ENCODE measurements at regions not wholly inside any gene's neighbourhood (a gene's known extent, or its start where the extent isn't known, plus 50 kb on each side); places are given as distances from the start of the nearest gene placed in this dataset.

DNA sequence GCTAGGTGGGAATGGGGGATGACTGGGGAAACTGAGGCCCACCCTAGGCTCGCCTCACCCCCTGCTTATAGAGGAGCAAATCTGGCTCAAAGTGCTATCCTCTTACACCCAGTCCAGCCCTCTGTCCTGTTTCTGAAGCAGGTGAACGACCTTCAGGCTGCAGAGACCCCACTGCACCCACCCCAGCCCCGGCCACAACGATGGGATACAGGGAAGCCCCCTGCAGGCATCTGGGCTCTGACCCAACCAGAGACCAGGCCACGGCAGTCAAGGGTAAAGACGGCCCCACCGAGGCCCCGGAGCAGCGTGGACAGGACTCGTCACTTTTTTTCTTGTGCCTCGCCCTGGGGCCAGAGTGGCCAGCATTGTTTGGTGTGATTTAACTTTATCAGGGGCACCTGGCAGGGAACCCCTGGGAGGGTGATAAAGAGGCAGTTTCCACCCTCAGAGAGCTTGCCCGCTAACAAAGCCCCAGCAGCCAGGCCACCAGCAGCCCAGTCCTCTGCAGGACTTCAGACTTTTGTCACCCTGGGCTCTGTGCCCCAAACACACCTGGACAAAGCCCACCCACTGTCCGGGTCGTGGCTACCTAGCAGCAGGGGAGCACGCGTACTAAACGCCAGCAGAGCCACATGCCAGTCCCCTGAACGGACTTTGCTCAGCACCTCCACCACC is 612.6 kb downstream of the TBC1D22A start:
- no peak for DNase-seq

GRCh38 chr22:47374273-47374771 is 611.9 kb downstream of the TBC1D22A start:
- DNase-seq: no peak

GRCh38 chr22:47373648-47374272 is 611.3 kb downstream of the TBC1D22A start:
- DNase-seq: no peak

DNA sequence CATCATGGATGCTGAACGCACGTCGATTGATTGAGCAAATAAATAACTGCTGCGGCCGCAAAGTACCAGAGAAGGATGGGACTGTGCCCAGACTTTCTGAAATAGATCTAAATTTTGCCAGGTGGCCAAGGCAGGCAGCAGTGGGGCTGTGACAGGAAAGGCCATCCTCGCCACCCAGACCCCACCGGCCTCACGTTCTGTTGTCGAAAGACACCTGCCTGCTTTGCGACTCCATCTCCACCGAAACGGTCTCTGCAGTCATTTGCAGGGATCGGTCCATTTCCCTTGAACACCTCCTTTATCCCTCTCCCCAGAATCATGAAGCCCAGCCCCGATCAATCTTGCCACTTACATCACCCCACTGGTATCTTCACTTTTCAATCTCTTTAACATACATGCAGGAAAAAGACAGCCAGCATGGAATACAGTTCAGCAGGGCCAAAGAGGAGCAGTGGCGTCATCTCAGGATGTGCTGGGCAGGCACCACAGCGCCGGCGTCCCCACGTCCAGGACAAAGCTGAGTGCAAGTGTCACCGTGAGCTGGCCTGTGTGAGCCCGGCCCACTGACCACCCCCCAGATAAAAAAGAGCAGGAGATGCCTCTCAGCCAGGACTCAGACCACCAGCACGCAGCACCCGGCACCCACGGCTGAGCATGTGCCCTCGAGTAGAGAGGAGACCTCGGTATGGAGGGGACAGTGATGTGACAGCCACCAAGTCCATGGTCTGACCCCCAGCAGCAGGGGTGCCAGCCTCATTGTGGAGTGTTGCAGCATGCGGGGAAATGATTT is 610.3 kb downstream of the TBC1D22A start:
- no peak for DNase-seq

GRCh38 chr22:47372111-47372581 is 609.7 kb downstream of the TBC1D22A start:
- no peak for DNase-seq

DNA sequence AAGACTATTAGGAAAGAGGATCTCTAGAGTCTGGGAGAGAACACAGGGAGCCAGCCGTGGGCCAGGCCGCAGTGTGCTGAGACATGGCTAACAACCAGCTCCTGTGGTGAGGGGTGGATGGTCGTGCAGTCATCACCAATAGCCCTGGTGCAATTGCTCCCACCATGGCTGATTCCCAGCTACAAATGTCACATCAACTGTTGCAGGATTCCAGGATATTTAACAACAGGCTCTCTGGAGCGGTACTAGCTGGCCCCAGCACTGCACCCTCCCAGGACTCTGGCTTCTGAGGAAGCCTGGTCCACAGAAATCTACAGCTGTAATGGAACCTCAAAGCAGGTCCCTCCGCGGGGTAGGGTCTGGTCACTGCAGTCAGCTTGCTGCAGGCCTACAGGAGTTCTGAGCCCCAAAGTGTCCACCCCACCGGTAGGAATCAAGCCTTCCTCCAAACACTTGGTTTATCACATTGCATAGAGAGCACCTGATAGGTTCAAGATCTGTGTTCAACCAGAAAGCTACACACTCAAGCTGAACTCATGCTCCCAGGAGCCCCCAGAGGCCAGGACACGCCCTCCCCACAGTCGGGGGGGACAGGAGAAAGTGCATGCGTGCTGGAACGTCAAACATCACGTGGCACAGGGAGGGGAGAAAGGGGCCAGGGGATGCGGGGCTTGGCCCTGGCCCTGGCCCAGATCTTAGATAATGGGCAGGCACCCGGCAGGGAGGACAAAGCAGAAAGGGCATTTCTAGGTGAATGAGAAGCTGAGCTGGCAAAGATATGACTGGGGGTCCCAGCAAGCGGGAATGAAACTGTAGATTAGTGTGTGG is 609.0 kb downstream of the TBC1D22A start:
- no peak for DNase-seq

- DNase-seq: no peak
Observed at GRCh38 chr22:47370448-47371262, 608.2 kb downstream of the TBC1D22A start.

DNA sequence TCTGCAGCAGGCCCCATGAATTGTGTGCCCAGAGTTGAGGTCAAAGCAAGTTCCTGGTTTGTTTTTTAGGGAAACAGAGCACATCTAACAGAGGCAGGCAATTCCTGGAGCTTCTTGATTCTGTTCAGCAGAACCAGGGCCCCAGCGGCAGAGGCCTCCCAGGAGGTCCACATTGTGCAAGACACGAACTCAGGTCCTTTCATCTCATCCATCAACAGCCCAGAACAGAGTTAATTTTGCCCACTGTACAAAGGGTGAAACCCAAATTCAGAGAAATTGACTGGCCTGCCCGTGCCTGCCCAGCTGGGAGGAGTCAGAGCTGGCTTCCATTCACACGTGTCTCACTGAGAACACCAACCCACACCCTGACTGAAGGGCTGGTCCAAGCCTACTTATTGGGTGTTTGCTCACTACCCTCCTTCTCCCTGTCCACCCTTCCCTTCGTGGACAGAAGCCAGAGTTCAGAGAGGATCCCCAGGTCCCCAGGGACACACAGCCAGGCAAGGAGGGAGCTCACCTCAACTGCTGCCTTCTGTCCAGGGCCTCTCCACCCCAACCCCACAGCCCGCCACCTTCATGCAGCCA is 607.1 kb downstream of the TBC1D22A start:
- DNase-seq: no peak

GRCh38 chr22:47369020-47369419 is 606.6 kb downstream of the TBC1D22A start:
- no peak for DNase-seq

DNA sequence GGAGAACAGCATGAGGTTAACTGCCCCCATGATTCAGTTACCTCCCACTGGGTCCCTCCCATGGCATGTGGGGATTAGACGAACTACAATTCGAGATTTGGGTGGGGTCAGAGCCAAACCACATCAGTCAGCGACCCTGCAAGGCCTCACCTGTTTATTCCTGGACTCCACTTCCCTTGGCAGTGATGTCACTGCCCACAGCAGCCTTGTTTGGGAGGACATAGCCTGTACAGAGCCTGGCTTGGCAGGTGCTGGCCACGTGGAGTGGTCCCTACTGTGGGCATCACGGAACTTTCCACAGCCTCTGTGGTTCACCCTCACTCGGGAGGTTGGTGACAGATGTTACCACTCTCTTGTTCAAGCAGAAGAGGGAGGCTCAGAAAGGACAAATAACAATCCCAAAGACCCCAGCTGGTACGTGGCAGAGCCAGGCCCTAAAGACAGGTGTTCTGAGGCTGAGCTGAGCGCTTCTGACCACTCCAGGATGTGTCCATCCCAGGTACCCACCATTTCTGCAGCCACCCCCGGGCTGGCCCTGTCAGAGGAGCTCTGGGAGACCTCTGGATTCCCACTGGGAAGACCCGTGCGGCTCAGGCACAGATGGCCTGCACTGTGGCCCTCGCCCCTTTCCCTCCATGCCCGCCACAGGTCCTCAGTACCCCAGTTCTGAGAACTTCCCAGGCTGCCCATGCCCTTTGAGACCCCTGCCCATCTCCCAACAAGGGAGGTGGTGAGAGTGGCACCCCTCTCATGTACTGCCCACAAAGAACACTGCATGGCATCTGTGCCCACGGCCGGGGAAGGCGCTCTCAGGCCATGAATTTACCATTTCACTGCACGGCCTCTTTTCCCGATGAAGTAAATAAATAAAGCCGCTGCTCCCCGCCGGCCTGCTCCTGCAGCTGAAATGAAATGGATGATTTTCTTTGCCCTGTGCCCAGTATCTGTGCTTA is 605.8 kb downstream of the TBC1D22A start:
- no peak for DNase-seq

DNA sequence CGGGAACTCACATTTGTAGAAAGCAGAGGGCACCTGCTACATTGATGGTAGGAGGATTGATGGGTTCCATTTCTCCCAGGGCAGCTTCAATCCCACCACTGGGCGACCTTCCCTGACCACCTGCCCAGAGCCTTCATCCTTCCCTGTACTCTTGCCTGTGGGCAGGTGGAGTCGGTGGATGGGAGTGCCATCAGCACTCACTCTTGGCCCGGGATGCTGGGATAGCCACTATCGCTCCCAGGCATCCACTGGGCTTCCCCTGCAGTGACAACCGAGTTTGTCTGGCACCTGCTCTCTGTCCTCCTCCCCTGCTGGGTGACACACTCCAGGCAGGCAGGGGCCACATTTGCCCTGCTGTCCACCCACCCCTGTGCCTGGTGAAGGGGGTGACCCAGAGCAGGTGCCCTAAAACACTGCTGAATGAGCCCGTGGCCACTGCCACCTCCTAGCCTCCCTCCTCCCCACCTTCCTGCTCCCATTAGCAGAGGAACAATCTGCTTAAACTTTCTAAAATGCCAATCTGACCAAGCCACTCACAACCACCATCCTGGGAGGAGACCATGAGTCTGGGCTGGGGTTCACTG is 604.7 kb downstream of the TBC1D22A start:
- DNase-seq: no peak

GRCh38 chr22:47366026-47366767 is 603.7 kb downstream of the TBC1D22A start:
- no peak for DNase-seq

- no peak for DNase-seq
Observed at GRCh38 chr22:47361247-47361646, 598.8 kb downstream of the TBC1D22A start.

- no peak for DNase-seq
Observed at GRCh38 chr22:47357493-47357892, 595.0 kb downstream of the TBC1D22A start.

- no peak for DNase-seq
Observed at GRCh38 chr22:47357086-47357485, 594.6 kb downstream of the TBC1D22A start.

DNA sequence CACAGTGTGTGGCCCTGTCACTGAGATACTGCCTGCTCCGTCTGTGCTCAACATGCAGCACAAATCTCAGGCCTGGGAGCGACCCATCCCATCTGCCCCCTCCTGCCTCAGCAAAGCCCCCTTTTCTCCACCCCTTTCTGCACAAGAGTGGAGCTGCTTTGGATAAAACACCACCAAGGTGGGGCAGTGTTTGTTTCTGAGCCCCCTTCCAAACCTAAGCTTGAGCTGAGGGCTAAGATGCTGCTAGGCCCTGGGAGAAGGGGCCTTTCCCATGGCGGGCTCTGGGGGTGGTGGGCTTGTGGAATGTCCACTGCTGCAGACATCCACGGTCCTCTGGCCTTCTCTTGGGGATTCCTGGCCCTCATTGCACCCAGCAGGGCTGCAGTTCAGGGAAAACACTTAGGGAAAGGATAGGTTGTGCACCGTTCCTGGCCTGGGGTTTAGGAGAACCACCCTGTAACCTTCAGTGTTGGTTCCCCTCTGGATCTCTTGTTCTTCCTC is 594.1 kb downstream of the TBC1D22A start:
- DNase-seq: no peak

DNA sequence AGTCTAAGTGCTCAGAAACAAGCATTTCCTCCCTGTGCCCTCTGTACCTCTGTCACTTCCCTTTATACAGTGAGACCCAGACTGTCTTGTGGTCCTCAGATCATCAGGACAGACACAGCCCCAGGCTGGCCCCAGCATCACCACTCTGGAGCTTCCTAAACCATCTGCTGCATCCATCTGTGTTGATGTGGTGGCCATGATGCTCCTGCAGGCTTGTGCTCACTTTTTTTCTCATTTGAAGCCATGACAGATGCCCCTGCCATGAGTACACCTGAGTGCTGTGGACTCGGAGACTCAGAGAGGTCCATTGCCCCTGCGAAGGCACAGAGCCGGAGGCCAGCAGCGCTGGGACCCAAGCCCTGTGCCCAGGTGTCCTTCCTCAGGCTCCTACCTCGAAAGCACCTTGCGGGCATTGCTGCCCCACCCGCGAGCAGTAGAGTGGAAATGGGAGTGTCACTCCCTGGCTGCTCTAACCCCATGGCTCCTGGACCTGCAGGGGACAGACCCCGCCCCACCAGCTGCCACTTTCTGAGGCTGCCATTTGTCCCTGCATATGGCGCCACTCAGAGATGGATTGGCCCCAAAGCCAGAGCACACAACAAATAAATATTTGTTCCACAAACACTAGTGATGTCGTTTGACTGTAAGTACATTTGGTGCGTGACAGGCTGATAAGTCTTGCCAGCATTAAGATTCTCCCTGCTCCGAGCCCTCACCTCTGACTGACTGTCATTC is 593.5 kb downstream of the TBC1D22A start:
- no peak for DNase-seq

DNA sequence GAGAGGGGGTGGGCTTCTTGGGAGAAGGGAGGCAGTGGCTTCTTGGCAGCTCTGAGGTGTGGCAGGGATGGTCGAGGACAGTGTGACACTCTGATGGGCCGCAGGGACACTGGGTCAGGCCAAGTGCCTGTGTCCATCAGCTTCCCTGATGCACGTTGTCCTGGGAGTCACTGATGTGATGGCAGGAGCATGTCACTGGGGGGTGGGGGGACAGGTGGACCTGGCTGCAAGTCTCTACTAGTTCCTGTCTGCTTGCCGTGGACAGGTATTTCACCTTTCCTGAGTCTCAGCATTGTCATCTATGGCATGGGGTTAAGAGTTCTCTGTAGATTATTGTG is 592.9 kb downstream of the TBC1D22A start:
- DNase-seq: no peak

Data from GOT3 (cell line).